Smooth muscle cell (in vitro differentiated cells): ENCODE measurements at regions not wholly inside any gene's neighbourhood (a gene's known extent, or its start where the extent isn't known, plus 50 kb on each side); places are given as distances from the start of the nearest gene placed in this dataset.

Experiments used
- DNase-seq: peaks from one replicate; lab custom pipeline; 2025; ENCODE audit not compliant: unreplicated experiment; lab: John Stamatoyannopoulos, UW
- H2AFZ ChIP-seq: fragments of 200-600 bp; sonication (generic); 2 replicates; pipeline ENCODE4 v1.6.0; 2016; ENCODE audit warnings: antibody characterized with exemption, low read depth, mild to moderate bottlenecking
- H3F3A ChIP-seq: fragments of 200-600 bp; sonication (generic); 2 replicates; pipeline ENCODE4 v1.6.0; 2017; ENCODE audit warnings: antibody characterized with exemption, low read depth
- H3K27ac ChIP-seq: fragments of 200-600 bp; sonication (generic); 2 replicates; pipeline ENCODE4 v1.5.1; 2016; ENCODE audit warnings: low read depth, mild to moderate bottlenecking
- H3K27me3 ChIP-seq: fragments of 200-600 bp; sonication (generic); 2 replicates; pipeline ENCODE4 v1.6.1; 2016; ENCODE audit warnings: low read depth, mild to moderate bottlenecking
- H3K36me3 ChIP-seq: fragments of 200-600 bp; sonication (generic); 2 replicates; pipeline ENCODE4 v1.5.1; 2016; ENCODE audit warnings: low read depth
- H3K4me1 ChIP-seq: fragments of 200-600 bp; sonication (generic); 2 replicates; pipeline ENCODE4 v1.5.1; 2016; ENCODE audit warnings: low read depth
- H3K4me2 ChIP-seq: fragments of 200-600 bp; sonication (generic); 2 replicates; pipeline ENCODE4 v1.6.0; 2016; ENCODE audit warnings: mild to moderate bottlenecking
- H3K4me3 ChIP-seq: fragments of 200-600 bp; sonication (generic); 2 replicates; pipeline ENCODE4 v1.5.1; 2016; ENCODE audit warnings: mild to moderate bottlenecking
- H3K79me2 ChIP-seq: fragments of 200-600 bp; sonication (generic); 2 replicates; pipeline ENCODE4 v1.6.0; 2016; ENCODE audit warnings: low read depth, mild to moderate bottlenecking
- H3K9ac ChIP-seq: fragments of 200-600 bp; sonication (generic); 2 replicates; pipeline ENCODE4 v1.6.0; 2016; ENCODE audit warnings: low read depth
- H3K9me3 ChIP-seq: fragments of 200-600 bp; sonication (generic); replicated peaks from 2 replicates; pipeline ENCODE4 v1.5.1; 2016; ENCODE audit warnings: low read depth
- H4K20me1 ChIP-seq: fragments of 200-600 bp; sonication (generic); 2 replicates; pipeline ENCODE4 v1.6.0; 2016; ENCODE audit warnings: low read depth
- WGBS: methylation state at CpG from one replicate; pipeline ENCODE4 v1.1.7; 2016; ENCODE audit warnings: low lambda C conversion rate; 5-methylcytosine and 5-hydroxymethylcytosine counted together
- TF ChIP-seq, protein P1 (sequence below): fragments of 200-600 bp; sonication (generic); IDR thresholded peaks from 2 replicates; pipeline ENCODE4 v1.5.1; 2017; ENCODE audit warnings: borderline replicate concordance, mild to moderate bottlenecking, antibody characterized with exemption; ENCODE audit not compliant: insufficient read depth, poor library complexity, severe bottlenecking

DNA sequence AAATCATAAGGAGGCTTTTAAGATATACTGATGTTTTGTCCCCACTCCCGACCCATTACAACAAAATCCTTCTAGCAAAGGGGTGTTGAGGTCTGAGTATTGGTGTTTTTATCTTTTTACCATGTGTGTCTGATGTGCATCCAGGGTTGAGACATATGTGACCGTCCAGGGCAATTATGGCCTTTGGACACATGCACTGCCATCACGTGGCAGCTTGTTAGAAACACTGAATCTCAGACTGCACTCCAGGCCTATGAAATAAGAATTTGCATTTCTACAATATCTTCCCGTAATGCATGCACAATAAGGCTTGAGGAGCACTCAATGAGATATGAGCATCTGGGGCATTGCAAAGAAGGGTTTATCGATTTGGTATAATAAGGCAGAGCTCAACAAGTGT is 235.1 kb upstream of the ZNF804A start:
- WGBS, result 84% methylated on average over 5 of the region's 5 CpGs
- Histone ChIP-seq H3K4me1 (no peaks in the 10 kb centered on the region), H3K27ac (no peak overlapping the region), H3K9me3 (no peaks in the 10 kb centered on the region), H3K4me2 (no peak overlapping the region), H3K36me3 (no peaks in the 10 kb centered on the region), H2AFZ (no peak overlapping the region), H3F3A (no peaks in the 10 kb centered on the region), H3K27me3 (no peaks in the 10 kb centered on the region), H3K79me2 (no peaks in the 10 kb centered on the region), H3K4me3 (no peak overlapping the region), H3K9ac (no peak overlapping the region), H4K20me1 (no peaks in the 10 kb centered on the region)
- TF ChIP-seq, protein P1, sequence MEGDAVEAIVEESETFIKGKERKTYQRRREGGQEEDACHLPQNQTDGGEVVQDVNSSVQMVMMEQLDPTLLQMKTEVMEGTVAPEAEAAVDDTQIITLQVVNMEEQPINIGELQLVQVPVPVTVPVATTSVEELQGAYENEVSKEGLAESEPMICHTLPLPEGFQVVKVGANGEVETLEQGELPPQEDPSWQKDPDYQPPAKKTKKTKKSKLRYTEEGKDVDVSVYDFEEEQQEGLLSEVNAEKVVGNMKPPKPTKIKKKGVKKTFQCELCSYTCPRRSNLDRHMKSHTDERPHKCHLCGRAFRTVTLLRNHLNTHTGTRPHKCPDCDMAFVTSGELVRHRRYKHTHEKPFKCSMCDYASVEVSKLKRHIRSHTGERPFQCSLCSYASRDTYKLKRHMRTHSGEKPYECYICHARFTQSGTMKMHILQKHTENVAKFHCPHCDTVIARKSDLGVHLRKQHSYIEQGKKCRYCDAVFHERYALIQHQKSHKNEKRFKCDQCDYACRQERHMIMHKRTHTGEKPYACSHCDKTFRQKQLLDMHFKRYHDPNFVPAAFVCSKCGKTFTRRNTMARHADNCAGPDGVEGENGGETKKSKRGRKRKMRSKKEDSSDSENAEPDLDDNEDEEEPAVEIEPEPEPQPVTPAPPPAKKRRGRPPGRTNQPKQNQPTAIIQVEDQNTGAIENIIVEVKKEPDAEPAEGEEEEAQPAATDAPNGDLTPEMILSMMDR, result no peak
- no peak for DNase-seq

DNA sequence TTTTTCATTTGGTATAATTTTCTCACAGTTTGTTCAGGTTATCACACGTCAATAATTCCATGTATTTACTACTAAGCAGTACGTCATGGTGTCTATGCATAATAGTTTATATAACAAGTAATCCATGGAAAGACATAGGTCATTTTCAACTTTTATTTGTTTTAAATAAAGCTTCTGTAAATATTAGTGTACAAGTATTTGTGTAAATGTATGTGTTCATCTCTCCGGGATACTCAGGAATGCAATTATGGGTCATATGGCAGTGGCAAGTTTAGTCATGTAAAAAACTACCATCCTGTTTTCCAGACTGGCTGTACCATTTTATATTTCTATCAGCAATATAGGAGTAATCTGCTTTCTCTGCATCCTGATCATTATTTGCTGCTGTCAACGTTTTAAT is 231.1 kb upstream of the ZNF804A start:
- H3K4me3 ChIP-seq, result no peak overlapping the region
- no peaks in the 10 kb centered on the region for H3K79me2 ChIP-seq
- H3K4me1 ChIP-seq, result peaks cover 4% of the 10 kb centered on the region
- H3K9ac ChIP-seq, result no peak overlapping the region
- 89% methylated on average over 4 of the region's 4 CpGs for WGBS
- H3F3A ChIP-seq, result no peaks in the 10 kb centered on the region
- TF ChIP-seq, protein P1, result no peak
- no peaks in the 10 kb centered on the region for H3K36me3 ChIP-seq
- no peak overlapping the region for H2AFZ ChIP-seq
- H3K4me2 ChIP-seq, result no peak overlapping the region
- H3K9me3 ChIP-seq, result no peaks in the 10 kb centered on the region
- no peaks in the 10 kb centered on the region for H4K20me1 ChIP-seq
- no peaks in the 10 kb centered on the region for H3K27me3 ChIP-seq
- DNase-seq, result no peak
- H3K27ac ChIP-seq, result no peak overlapping the region

DNA sequence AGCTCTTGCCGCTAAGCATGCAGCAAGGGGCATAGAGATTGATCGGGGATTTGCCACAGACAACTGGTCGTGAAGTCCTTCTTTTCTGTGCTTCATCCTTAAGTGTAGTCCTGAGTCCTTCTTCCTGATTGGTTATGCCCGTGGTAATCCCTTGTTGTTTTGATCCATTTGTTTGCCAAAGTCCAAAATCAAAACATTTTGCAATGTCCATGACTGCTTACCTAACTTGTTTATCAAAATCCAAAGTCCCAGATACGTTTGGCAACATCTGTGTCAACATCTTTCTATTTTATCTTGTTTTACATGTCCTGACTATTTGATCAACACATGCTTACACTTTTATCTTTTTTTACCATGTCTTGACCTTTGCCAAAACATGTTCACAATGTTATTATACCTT is 229.0 kb upstream of the ZNF804A start:
- Histone ChIP-seq H3K79me2 (no peaks in the 10 kb centered on the region), H2AFZ (no peak overlapping the region), H3K27me3 (no peaks in the 10 kb centered on the region), H3K4me3 (no peak overlapping the region), H3K9me3 (no peaks in the 10 kb centered on the region), H3K4me2 (no peak overlapping the region), H3K9ac (no peak overlapping the region), H3K4me1 (peaks cover 6% of the 10 kb centered on the region), H4K20me1 (no peaks in the 10 kb centered on the region), H3K36me3 (no peaks in the 10 kb centered on the region), H3K27ac (no peak overlapping the region), H3F3A (no peaks in the 10 kb centered on the region)
- TF ChIP-seq, protein P1, result no peak
- DNase-seq, result no peak
- WGBS, result 94% methylated on average over 5 of the region's 5 CpGs

DNA sequence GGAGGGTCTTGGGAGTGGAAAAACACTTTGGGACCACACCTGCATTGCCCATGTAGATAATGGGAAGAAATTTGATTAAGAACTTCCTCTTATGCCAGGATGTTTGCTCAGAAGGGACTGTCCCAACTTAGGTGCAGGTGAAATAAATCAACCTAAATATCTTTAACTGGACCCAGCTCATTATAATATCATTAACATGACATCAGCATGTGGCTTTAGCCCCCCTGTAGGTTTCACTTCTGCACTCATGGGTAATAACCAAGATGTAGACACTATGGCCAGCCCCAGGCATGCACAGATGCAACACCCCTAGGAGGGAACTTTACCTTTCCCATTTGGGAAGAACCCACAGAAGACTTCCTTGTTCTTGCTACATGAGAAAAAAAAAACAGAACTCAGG is 227.4 kb upstream of the ZNF804A start:
- H3K27ac ChIP-seq, result no peak overlapping the region
- TF ChIP-seq, protein P1, result no peak
- DNase-seq, result no peak

More for the DNA sequence above, 227.4 kb upstream of the ZNF804A start:
- peaks cover 6% of the 10 kb centered on the region for H3K4me1 ChIP-seq
- H3K4me2 ChIP-seq, result no peak overlapping the region
- H3K79me2 ChIP-seq, result no peaks in the 10 kb centered on the region
- H4K20me1 ChIP-seq, result no peaks in the 10 kb centered on the region
- no peaks in the 10 kb centered on the region for H3F3A ChIP-seq
- H3K4me3 ChIP-seq, result no peak overlapping the region
- no peaks in the 10 kb centered on the region for H3K9me3 ChIP-seq
- no peak overlapping the region for H2AFZ ChIP-seq
- H3K9ac ChIP-seq, result no peak overlapping the region
- H3K27me3 ChIP-seq, result no peaks in the 10 kb centered on the region
- no peaks in the 10 kb centered on the region for H3K36me3 ChIP-seq
